ENCODE measurements at regions not wholly inside any gene's neighbourhood (a gene's known extent, or its start where the extent isn't known, plus 50 kb on each side); places are given as distances from the start of the nearest gene placed in this dataset.

GRCh38 chr3:10709110-10709781, 106.8 kb upstream of the SLC6A11 start:
- no peak for DNase-seq (ENCODE audit: low read depth)
- peak; percentile 34; the same call in 1 of the 2 replicates for TF ChIP-seq CTCF (IDR thresholded peaks at IDR 0.05; ENCODE audit: control insufficient read depth, extremely low read depth, insufficient read depth)
- H3K4me3 ChIP-seq (ENCODE audit: low read depth, low read length), result no peak overlapping the region

- H3K4me3 ChIP-seq (ENCODE audit: low read depth, low read length), result no peak overlapping the region
Observed at GRCh38 chr3:10712121-10712520, 103.9 kb upstream of the SLC6A11 start.

GRCh38 chr3:10713656-10714055, 102.4 kb upstream of the SLC6A11 start:
- no peak for DNase-seq (ENCODE audit: low read depth)
- TF ChIP-seq CTCF (IDR thresholded peaks at IDR 0.05; ENCODE audit: control insufficient read depth, extremely low read depth, insufficient read depth), result no peak
- no peak overlapping the region for H3K4me3 ChIP-seq (ENCODE audit: low read depth, low read length)

More at GRCh38 chr3:10712121-10712520, 103.9 kb upstream of the SLC6A11 start:
- TF ChIP-seq CTCF (IDR thresholded peaks at IDR 0.05; ENCODE audit: control insufficient read depth, extremely low read depth, insufficient read depth), result 0 out of 2 replicates have a peak, but pooled peaks have one; percentile 6
- DNase-seq (ENCODE audit: low read depth), result no peak

GRCh38 chr3:10715886-10716285, 100.1 kb upstream of the SLC6A11 start:
- DNase-seq (ENCODE audit: low read depth), result no peak
- no peak for TF ChIP-seq CTCF (IDR thresholded peaks at IDR 0.05; ENCODE audit: control insufficient read depth, extremely low read depth, insufficient read depth)
- H3K4me3 ChIP-seq (ENCODE audit: low read depth, low read length), result no peak overlapping the region

GRCh38 chr3:10716964-10717363, 99.1 kb upstream of the SLC6A11 start:
- DNase-seq (ENCODE audit: low read depth), result no peak
- no peak for TF ChIP-seq CTCF (IDR thresholded peaks at IDR 0.05; ENCODE audit: control insufficient read depth, extremely low read depth, insufficient read depth)
- no peak overlapping the region for H3K4me3 ChIP-seq (ENCODE audit: low read depth, low read length)

- no peak for DNase-seq (ENCODE audit: low read depth)
- no peak overlapping the region for H3K4me3 ChIP-seq (ENCODE audit: low read depth, low read length)
- TF ChIP-seq CTCF (IDR thresholded peaks at IDR 0.05; ENCODE audit: control insufficient read depth, extremely low read depth, insufficient read depth), result no peak
Observed at GRCh38 chr3:10717756-10718155, 98.3 kb upstream of the SLC6A11 start.

GRCh38 chr3:10721101-10721500, 94.9 kb upstream of the SLC6A11 start:
- no peak for TF ChIP-seq CTCF (IDR thresholded peaks at IDR 0.05; ENCODE audit: control insufficient read depth, extremely low read depth, insufficient read depth)
- no peak for DNase-seq (ENCODE audit: low read depth)
- no peak overlapping the region for H3K4me3 ChIP-seq (ENCODE audit: low read depth, low read length)

Data from LNCaP clone FGC (cell line).